Mesenchymal stem cell (in vitro differentiated cells and primary cell): ENCODE measurements at regions not wholly inside any gene's neighbourhood (a gene's known extent, or its start where the extent isn't known, plus 50 kb on each side); places are given as distances from the start of the nearest gene placed in this dataset.
"Not testable (repeated sequence)": the region's sequence is repeated elsewhere in the genome, so short reads cannot be mapped to it uniquely, and the experiment has no call there.

ENCODE experiments used
- DNase-seq: peaks from one replicate; pipeline ENCODE4 v3.0.0-alpha.2; 2013
- H2AFZ ChIP-seq: one replicate; pipeline ENCODE4 v1.6.1; 2013; ENCODE audit warnings: low read depth, mild to moderate bottlenecking, control low read depth, inconsistent platforms, low read length, moderate library complexity
- H2AK5ac ChIP-seq: 2 replicates; pipeline ENCODE4 v1.6.1; 2013; ENCODE audit warnings: low read length, moderate library complexity, mild to moderate bottlenecking, inconsistent platforms; ENCODE audit not compliant: severe bottlenecking
- H2BK120ac ChIP-seq: one replicate; pipeline ENCODE4 v1.6.1; 2013; ENCODE audit warnings: low read depth, mild to moderate bottlenecking, inconsistent platforms, low read length, moderate library complexity
- H2BK12ac ChIP-seq, 2 experiments: one replicate each; pipeline ENCODE4 v1.6.1; 2013; ENCODE audit warnings: inconsistent platforms in 2 of 2, low read length in 2 of 2, mild to moderate bottlenecking in 2 of 2, moderate library complexity in 2 of 2, control low read depth in 1 of 2
- H2BK15ac ChIP-seq: one replicate; pipeline ENCODE4 v1.6.1; 2013; ENCODE audit warnings: mild to moderate bottlenecking, low read depth, inconsistent platforms; ENCODE audit not compliant: poor library complexity, severe bottlenecking
- H2BK5ac ChIP-seq: 2 replicates; pipeline ENCODE4 v1.6.1; 2013; ENCODE audit warnings: low read depth, mild to moderate bottlenecking, low read length, control low read depth, inconsistent platforms; ENCODE audit not compliant: poor library complexity, severe bottlenecking
- H3K14ac ChIP-seq, 2 experiments: one replicate each; pipeline ENCODE4 v1.6.1; 2013; ENCODE audit warnings: inconsistent platforms in 2 of 2, low read length in 2 of 2, control low read depth in 1 of 2, mild to moderate bottlenecking in 1 of 2, moderate library complexity in 1 of 2
- H3K18ac ChIP-seq, 2 experiments: one replicate each; pipeline ENCODE4 v1.6.1; 2013; ENCODE audit warnings: inconsistent platforms in 2 of 2, low read length in 2 of 2, control low read depth in 1 of 2, low read depth in 1 of 2, mild to moderate bottlenecking in 1 of 2
- H3K23ac ChIP-seq, 2 experiments: one replicate each; pipeline ENCODE4 v1.6.1; 2013; ENCODE audit warnings: inconsistent platforms in 2 of 2, low read length in 2 of 2, mild to moderate bottlenecking in 2 of 2, moderate library complexity in 2 of 2, control low read depth in 1 of 2
- H3K27ac ChIP-seq: 2 replicates; pipeline ENCODE4 v1.5.1; 2013; ENCODE audit warnings: mild to moderate bottlenecking, moderate library complexity, low read length, control low read depth, inconsistent platforms; ENCODE audit not compliant: poor library complexity, severe bottlenecking
- H3K27me3 ChIP-seq, 2 experiments: 2 replicates each; pipeline versions ENCODE4 v1.6.1 to v1.7.0; 2013; ENCODE audit warnings: low read length in 2 of 2, mild to moderate bottlenecking in 2 of 2, moderate library complexity in 2 of 2, control low read depth in 1 of 2, inconsistent platforms in 1 of 2; ENCODE audit not compliant: control insufficient read depth in 1 of 2, insufficient read depth in 1 of 2
- H3K36me3 ChIP-seq, 2 experiments: 2 replicates each; pipeline versions ENCODE4 v1.6.1 to v1.7.0; 2013; ENCODE audit warnings: low read length in 2 of 2, control low read depth in 1 of 2, inconsistent platforms in 1 of 2, low read depth in 1 of 2, mild to moderate bottlenecking in 1 of 2; ENCODE audit not compliant: insufficient read depth in 2 of 2, control insufficient read depth in 1 of 2
- H3K4ac ChIP-seq, 2 experiments: one replicate each; pipeline ENCODE4 v1.6.1; 2013; ENCODE audit warnings: inconsistent platforms in 2 of 2, low read length in 2 of 2, mild to moderate bottlenecking in 2 of 2, moderate library complexity in 2 of 2, control low read depth in 1 of 2, low read depth in 1 of 2
- H3K4me1 ChIP-seq: 2 replicates; pipeline ENCODE4 v1.6.1; 2013; ENCODE audit warnings: low read depth, low read length, control low read depth; ENCODE audit not compliant: control insufficient read depth, insufficient read depth
- H3K4me2 ChIP-seq: 2 replicates; pipeline ENCODE4 v1.6.1; 2013; ENCODE audit warnings: low read length, mild to moderate bottlenecking, inconsistent platforms; ENCODE audit not compliant: poor library complexity, severe bottlenecking
- H3K4me3 ChIP-seq, 2 experiments: 2 replicates each; pipeline versions ENCODE4 v1.5.1 to v1.7.0; 2013; ENCODE audit warnings: low read length in 2 of 2, mild to moderate bottlenecking in 2 of 2, control low read depth in 1 of 2, low read depth in 1 of 2; ENCODE audit not compliant: insufficient read depth in 1 of 2
- H3K79me1 ChIP-seq: replicated peaks from 2 replicates; pipeline ENCODE4 v1.6.1; 2013; ENCODE audit warnings: mild to moderate bottlenecking, control low read depth, low read length, inconsistent platforms; ENCODE audit not compliant: poor library complexity, severe bottlenecking
- H3K9ac ChIP-seq: 2 replicates; pipeline ENCODE4 v1.7.0; 2013; ENCODE audit warnings: mild to moderate bottlenecking, low read length, moderate library complexity
- H3K9me3 ChIP-seq: 2 replicates; pipeline ENCODE4 v1.7.0; 2013; ENCODE audit warnings: mild to moderate bottlenecking, low read length; ENCODE audit not compliant: control insufficient read depth
- H4K8ac ChIP-seq: one replicate; pipeline ENCODE4 v1.6.1; 2013; ENCODE audit warnings: inconsistent platforms, mild to moderate bottlenecking, low read length, moderate library complexity
- H4K91ac ChIP-seq: one replicate; pipeline ENCODE4 v1.6.1; 2013; ENCODE audit warnings: mild to moderate bottlenecking, low read length, inconsistent platforms
- WGBS: methylation state at CpG from one replicate; pipeline ENCODE4 v1.1.7; 2013; ENCODE audit warnings: mixed read lengths; 5-methylcytosine and 5-hydroxymethylcytosine counted together

DNA sequence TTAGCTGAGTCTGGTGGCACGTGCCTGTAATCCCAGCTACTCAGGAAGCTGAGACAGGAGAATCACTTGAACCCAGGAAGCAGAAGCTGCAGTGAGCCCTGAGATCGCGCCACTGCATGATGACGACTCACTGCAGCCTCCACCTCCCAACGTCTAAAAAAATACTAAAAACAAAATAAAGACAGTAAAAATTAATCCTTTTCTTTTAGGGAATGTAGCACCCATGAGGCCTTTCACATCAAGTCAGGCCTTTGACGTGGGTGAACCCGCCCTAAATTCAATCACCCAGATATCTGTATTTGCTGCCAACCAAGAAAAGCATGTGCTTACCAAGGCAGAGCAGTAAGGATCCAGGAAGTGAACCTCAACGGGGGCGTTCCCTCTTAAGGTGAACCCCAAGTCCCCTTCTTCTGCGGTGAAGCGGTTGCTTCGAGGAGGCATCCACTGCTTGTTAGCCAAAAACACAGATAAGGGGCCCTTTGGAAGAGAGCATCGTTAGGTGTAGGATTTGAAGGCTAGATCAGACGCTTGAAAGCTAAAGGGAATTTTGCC, 301.2 kb downstream of the GOLGA6L6 start:
- not testable (repeated sequence) for H3K4me2 ChIP-seq, H3K9ac ChIP-seq, H3K4me3 ChIP-seq, H2AK5ac ChIP-seq, H3K79me1 ChIP-seq, H4K8ac ChIP-seq, H3K36me3 ChIP-seq, H2BK120ac ChIP-seq, H3K23ac ChIP-seq, H3K4ac ChIP-seq, H2BK15ac ChIP-seq, H3K4me1 ChIP-seq, H2BK12ac ChIP-seq, H3K27me3 ChIP-seq, DNase-seq, H2AFZ ChIP-seq, H4K91ac ChIP-seq, H2BK5ac ChIP-seq, H3K18ac ChIP-seq, H3K14ac ChIP-seq, H3K27ac ChIP-seq, H3K9me3 ChIP-seq
- WGBS: 77% methylated on average over 14 of the region's 14 CpGs

DNA sequence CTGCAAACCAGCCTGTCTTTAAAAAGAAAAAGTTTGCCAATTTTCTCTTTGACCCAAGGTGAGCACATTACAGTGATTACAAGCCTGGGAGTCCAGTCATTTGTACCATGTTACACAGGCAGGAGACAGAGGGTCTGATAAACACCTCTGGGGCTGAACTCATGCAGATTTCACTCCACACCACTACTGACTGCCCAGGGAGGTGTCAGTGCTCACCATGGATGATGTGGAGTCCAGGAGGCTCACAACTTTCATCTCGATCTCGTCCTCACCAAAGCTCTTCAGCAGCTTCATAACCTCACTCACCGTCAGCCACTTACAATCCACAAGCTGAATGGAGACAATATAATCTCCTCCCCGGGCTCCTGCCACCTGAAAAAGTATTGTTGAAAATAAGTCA, 302.4 kb downstream of the GOLGA6L6 start:
- not testable (repeated sequence) for H2AK5ac ChIP-seq, H3K79me1 ChIP-seq, H3K27me3 ChIP-seq, H3K4me1 ChIP-seq, H3K9me3 ChIP-seq, H3K4ac ChIP-seq, H3K36me3 ChIP-seq, H2BK120ac ChIP-seq, H2BK12ac ChIP-seq, H3K14ac ChIP-seq, H4K91ac ChIP-seq, H3K4me3 ChIP-seq, H4K8ac ChIP-seq, H2AFZ ChIP-seq, H3K18ac ChIP-seq, DNase-seq, H3K27ac ChIP-seq, H2BK5ac ChIP-seq, H3K23ac ChIP-seq, H2BK15ac ChIP-seq, H3K9ac ChIP-seq, H3K4me2 ChIP-seq
- 71% methylated on average over 4 of the region's 4 CpGs for WGBS

DNA sequence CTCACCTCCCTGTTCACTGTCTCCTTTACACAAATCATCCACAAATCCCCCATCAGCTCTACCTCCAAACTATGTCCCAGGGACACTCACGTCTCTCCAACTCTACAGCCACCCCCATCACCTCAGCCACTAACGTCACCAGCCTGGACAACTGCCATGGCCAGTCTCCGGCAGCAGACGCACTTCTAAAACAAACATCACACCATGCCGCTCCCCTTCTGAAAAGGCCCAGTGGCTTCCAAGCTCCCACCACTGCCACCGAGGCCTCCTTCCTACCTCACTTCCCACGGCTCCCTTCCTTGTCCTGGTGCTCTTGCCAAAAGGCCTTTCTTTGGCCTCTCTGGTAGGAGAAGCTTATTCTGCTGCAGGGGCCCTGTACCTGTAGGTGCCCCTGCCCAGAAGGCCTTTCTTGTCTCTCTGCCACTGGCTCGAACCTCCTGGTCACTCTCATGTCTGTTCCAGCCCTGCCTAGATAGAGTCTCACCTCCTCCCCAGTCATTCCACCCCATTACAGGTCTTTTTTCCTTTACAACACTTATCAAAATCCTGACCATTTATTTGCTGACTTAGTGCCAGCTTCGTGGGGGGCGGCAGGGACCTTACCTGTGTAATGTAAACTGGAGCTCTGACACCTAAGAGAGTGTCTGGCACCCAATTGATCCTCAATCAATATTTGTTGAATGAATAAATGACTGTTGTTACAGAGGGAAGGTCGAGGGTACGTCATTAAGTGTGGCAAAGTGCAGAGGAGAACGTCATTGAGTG, 304.2 kb downstream of the GOLGA6L6 start:
- not testable (repeated sequence) for DNase-seq, H3K4me3 ChIP-seq, H2BK120ac ChIP-seq, H3K79me1 ChIP-seq, H4K8ac ChIP-seq, H3K9ac ChIP-seq, H2BK5ac ChIP-seq, H3K27me3 ChIP-seq, H2BK12ac ChIP-seq, H2BK15ac ChIP-seq, H3K18ac ChIP-seq, H3K9me3 ChIP-seq, H2AFZ ChIP-seq, H3K36me3 ChIP-seq, H3K23ac ChIP-seq, H3K14ac ChIP-seq, H3K4me1 ChIP-seq, H3K27ac ChIP-seq, H2AK5ac ChIP-seq, H3K4me2 ChIP-seq, H4K91ac ChIP-seq, H3K4ac ChIP-seq
- WGBS: 63% methylated on average over 13 of the region's 13 CpGs

DNA sequence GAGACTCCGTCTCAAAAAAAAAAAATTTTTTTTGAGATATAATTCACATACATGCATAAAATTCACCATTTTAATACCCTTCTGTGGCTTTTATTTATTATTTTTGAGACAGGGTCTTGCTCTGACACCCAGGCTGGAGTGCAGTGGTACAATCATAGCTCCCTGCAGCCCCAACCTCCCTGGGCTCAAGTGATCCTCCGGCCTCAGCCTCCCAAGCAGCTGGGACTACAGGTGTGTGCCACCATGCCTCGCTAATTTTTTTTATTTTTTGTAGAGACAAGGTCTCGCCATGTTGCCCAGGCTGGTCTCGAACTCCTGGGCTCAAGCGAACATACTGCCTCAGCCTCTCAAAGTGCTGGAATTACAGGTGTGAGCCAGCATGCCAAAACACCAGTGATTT, 305.9 kb downstream of the GOLGA6L6 start:
- not testable (repeated sequence) for H3K36me3 ChIP-seq, H3K4me2 ChIP-seq, H2BK120ac ChIP-seq, DNase-seq, H2AFZ ChIP-seq, H3K4me3 ChIP-seq, H4K8ac ChIP-seq, H3K9ac ChIP-seq, H3K18ac ChIP-seq, H3K23ac ChIP-seq, H3K4ac ChIP-seq, H2BK15ac ChIP-seq, H2BK12ac ChIP-seq, H3K79me1 ChIP-seq, H3K14ac ChIP-seq, H3K27ac ChIP-seq, H2BK5ac ChIP-seq, H3K4me1 ChIP-seq, H3K9me3 ChIP-seq, H3K27me3 ChIP-seq, H2AK5ac ChIP-seq, H4K91ac ChIP-seq
- 66% methylated on average over 5 of the region's 6 CpGs for WGBS
